ENCODE measurements at regions not wholly inside any gene's neighbourhood (a gene's known extent, or its start where the extent isn't known, plus 50 kb on each side); places are given as distances from the start of the nearest gene placed in this dataset.

DNA sequence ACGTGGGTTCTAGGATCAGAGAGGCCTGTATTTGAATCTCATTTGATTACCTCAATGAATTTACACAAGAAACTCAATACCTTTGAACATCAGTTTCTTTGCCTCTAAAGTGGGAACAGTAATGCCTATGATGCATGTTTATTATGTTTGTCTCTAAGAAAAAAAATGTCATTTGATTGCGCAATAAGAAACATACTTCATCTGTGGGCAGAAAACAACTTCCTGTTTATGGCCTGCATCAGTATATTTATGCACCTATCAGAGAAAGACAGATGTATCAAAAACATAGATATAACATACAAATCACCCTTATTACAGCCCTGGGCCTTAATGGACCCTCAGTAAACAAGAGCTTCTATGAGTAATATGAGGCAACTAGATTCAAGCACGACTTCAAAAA is 516.4 kb upstream of the ARID1B start:
- no peaks in the 10 kb centered on the region for H3K79me2 ChIP-seq (replicated peaks; ENCODE audit: insufficient read depth)
- H3K4me3 Mint-ChIP-seq, result no peak overlapping the region
- no peak overlapping the region for H3K4me2 ChIP-seq
- H3K27me3 ChIP-seq (ENCODE audit: insufficient read depth), result no peaks in the 10 kb centered on the region
- H2AFZ ChIP-seq, result no peak overlapping the region
- H3F3A ChIP-seq (replicated peaks; ENCODE audit: low read depth), result no peaks in the 10 kb centered on the region
- H3K9me3 Mint-ChIP-seq, result no peaks in the 10 kb centered on the region
- no peaks in the 10 kb centered on the region for H3K36me3 Mint-ChIP-seq (ENCODE audit: low read depth)
- H3K27ac Mint-ChIP-seq, result no peak overlapping the region
- no peaks in the 10 kb centered on the region for H3K36me3 ChIP-seq (ENCODE audit: insufficient read depth)
- TF ChIP-seq ZNF331 (CRISPR knock-in tag; IDR thresholded peaks at IDR 0.05; ENCODE audit: low read depth) (no peak), ZNF114 (CRISPR knock-in tag; IDR thresholded peaks at IDR 0.05) (no peak), ZNF462 (CRISPR knock-in tag; IDR thresholded peaks at IDR 0.05) (no peak), CREB1 (CRISPR knock-in tag; IDR thresholded peaks at IDR 0.05; ENCODE audit: low read depth) (no peak), POLR2AphosphoS5 (IDR thresholded peaks at IDR 0.05; ENCODE audit: low read depth) (no peak)
- TF ChIP-seq, protein P1, sequence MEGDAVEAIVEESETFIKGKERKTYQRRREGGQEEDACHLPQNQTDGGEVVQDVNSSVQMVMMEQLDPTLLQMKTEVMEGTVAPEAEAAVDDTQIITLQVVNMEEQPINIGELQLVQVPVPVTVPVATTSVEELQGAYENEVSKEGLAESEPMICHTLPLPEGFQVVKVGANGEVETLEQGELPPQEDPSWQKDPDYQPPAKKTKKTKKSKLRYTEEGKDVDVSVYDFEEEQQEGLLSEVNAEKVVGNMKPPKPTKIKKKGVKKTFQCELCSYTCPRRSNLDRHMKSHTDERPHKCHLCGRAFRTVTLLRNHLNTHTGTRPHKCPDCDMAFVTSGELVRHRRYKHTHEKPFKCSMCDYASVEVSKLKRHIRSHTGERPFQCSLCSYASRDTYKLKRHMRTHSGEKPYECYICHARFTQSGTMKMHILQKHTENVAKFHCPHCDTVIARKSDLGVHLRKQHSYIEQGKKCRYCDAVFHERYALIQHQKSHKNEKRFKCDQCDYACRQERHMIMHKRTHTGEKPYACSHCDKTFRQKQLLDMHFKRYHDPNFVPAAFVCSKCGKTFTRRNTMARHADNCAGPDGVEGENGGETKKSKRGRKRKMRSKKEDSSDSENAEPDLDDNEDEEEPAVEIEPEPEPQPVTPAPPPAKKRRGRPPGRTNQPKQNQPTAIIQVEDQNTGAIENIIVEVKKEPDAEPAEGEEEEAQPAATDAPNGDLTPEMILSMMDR (conservative IDR thresholded peaks at IDR 0.05; ENCODE audit: low read depth in 2 of 2), result no peak
- TF ChIP-seq, protein P2, sequence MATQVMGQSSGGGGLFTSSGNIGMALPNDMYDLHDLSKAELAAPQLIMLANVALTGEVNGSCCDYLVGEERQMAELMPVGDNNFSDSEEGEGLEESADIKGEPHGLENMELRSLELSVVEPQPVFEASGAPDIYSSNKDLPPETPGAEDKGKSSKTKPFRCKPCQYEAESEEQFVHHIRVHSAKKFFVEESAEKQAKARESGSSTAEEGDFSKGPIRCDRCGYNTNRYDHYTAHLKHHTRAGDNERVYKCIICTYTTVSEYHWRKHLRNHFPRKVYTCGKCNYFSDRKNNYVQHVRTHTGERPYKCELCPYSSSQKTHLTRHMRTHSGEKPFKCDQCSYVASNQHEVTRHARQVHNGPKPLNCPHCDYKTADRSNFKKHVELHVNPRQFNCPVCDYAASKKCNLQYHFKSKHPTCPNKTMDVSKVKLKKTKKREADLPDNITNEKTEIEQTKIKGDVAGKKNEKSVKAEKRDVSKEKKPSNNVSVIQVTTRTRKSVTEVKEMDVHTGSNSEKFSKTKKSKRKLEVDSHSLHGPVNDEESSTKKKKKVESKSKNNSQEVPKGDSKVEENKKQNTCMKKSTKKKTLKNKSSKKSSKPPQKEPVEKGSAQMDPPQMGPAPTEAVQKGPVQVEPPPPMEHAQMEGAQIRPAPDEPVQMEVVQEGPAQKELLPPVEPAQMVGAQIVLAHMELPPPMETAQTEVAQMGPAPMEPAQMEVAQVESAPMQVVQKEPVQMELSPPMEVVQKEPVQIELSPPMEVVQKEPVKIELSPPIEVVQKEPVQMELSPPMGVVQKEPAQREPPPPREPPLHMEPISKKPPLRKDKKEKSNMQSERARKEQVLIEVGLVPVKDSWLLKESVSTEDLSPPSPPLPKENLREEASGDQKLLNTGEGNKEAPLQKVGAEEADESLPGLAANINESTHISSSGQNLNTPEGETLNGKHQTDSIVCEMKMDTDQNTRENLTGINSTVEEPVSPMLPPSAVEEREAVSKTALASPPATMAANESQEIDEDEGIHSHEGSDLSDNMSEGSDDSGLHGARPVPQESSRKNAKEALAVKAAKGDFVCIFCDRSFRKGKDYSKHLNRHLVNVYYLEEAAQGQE (IDR thresholded peaks at IDR 0.05; ENCODE audit: unreplicated experiment), result no peak
- TF ChIP-seq, protein P3, sequence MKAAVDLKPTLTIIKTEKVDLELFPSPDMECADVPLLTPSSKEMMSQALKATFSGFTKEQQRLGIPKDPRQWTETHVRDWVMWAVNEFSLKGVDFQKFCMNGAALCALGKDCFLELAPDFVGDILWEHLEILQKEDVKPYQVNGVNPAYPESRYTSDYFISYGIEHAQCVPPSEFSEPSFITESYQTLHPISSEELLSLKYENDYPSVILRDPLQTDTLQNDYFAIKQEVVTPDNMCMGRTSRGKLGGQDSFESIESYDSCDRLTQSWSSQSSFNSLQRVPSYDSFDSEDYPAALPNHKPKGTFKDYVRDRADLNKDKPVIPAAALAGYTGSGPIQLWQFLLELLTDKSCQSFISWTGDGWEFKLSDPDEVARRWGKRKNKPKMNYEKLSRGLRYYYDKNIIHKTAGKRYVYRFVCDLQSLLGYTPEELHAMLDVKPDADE (IDR thresholded peaks at IDR 0.05), result no peak
- no peak overlapping the region for H3K27ac ChIP-seq (ENCODE audit: low read depth)
- no peaks in the 10 kb centered on the region for H3K4me1 ChIP-seq (ENCODE audit: insufficient read depth)
- no peak for DNase-seq (ENCODE audit: low spot score)
- H3K27me3 Mint-ChIP-seq (ENCODE audit: insufficient read depth, low read depth, poor library complexity), result peaks cover 2% of the 10 kb centered on the region
- H3K4me1 Mint-ChIP-seq, result no peaks in the 10 kb centered on the region
- no peak for ATAC-seq
- H3K9me2 ChIP-seq (ENCODE audit: insufficient read depth), result no peaks in the 10 kb centered on the region
- H4K20me1 ChIP-seq (replicated peaks; ENCODE audit: insufficient read depth), result no peaks in the 10 kb centered on the region
- no peak overlapping the region for H3K4me3 ChIP-seq

Measured in GM23338 (cell line).